ENCODE measurements at regions not wholly inside any gene's neighbourhood (a gene's known extent, or its start where the extent isn't known, plus 50 kb on each side); places are given as distances from the start of the nearest gene placed in this dataset.
"Not testable (repeated sequence)": the region's sequence is repeated elsewhere in the genome, so short reads cannot be mapped to it uniquely, and the experiment has no call there.

GRCh38 chr7:67901808-67902480 is 905.3 kb downstream of the TYW1 start:
- Mint-ChIP-seq H3K9me3 (ENCODE audit: unreplicated experiment) (peaks cover 52% of the 10 kb centered on the region), H3K36me3 (ENCODE audit: low read depth, unreplicated experiment) (peaks cover 21% of the 10 kb centered on the region), H3K27me3 (ENCODE audit: unreplicated experiment) (peaks cover 3% of the 10 kb centered on the region), H3K4me3 (ENCODE audit: unreplicated experiment) (no peak overlapping the region), H3K4me1 (ENCODE audit: unreplicated experiment) (no peaks in the 10 kb centered on the region), H3K27ac (ENCODE audit: unreplicated experiment) (no peak overlapping the region)
- no peak for TF ChIP-seq CTCF (IDR thresholded peaks at IDR 0.05; ENCODE audit: unreplicated experiment)
- DNase-seq (ENCODE audit: low spot score), result no peak

- no peak overlapping the region for H3K4me3 Mint-ChIP-seq (ENCODE audit: unreplicated experiment)
- no peaks in the 10 kb centered on the region for H3K4me1 Mint-ChIP-seq (ENCODE audit: unreplicated experiment)
- H3K27ac Mint-ChIP-seq (ENCODE audit: unreplicated experiment), result no peak overlapping the region
- DNase-seq (ENCODE audit: low spot score), result no peak
- H3K36me3 Mint-ChIP-seq (ENCODE audit: low read depth, unreplicated experiment), result peaks cover 18% of the 10 kb centered on the region
- no peaks in the 10 kb centered on the region for H3K27me3 Mint-ChIP-seq (ENCODE audit: unreplicated experiment)
- H3K9me3 Mint-ChIP-seq (ENCODE audit: unreplicated experiment), result peaks cover 47% of the 10 kb centered on the region
- TF ChIP-seq CTCF (IDR thresholded peaks at IDR 0.05; ENCODE audit: unreplicated experiment), result no peak
These were observed 911.2 kb downstream of the TYW1 start for GRCh38 chr7:67907792-67908191.

- no peak for TF ChIP-seq CTCF (IDR thresholded peaks at IDR 0.05; ENCODE audit: unreplicated experiment)
- H3K36me3 Mint-ChIP-seq (ENCODE audit: low read depth, unreplicated experiment), result peaks cover 6% of the 10 kb centered on the region
- no peak for DNase-seq (ENCODE audit: low spot score)
- no peak overlapping the region for H3K4me3 Mint-ChIP-seq (ENCODE audit: unreplicated experiment)
- H3K9me3 Mint-ChIP-seq (ENCODE audit: unreplicated experiment), result peaks cover 31% of the 10 kb centered on the region
- H3K4me1 Mint-ChIP-seq (ENCODE audit: unreplicated experiment), result no peaks in the 10 kb centered on the region
- peaks cover 1% of the 10 kb centered on the region for H3K27me3 Mint-ChIP-seq (ENCODE audit: unreplicated experiment)
- no peak overlapping the region for H3K27ac Mint-ChIP-seq (ENCODE audit: unreplicated experiment)
These were observed 915.8 kb downstream of the TYW1 start for GRCh38 chr7:67912437-67912836.

GRCh38 chr7:67913604-67914003 is 917.0 kb downstream of the TYW1 start:
- no peak for TF ChIP-seq CTCF (IDR thresholded peaks at IDR 0.05; ENCODE audit: unreplicated experiment)
- no peak overlapping the region for H3K27ac Mint-ChIP-seq (ENCODE audit: unreplicated experiment)

GRCh38 chr7:67916111-67916510 is 919.5 kb downstream of the TYW1 start:
- DNase-seq (ENCODE audit: low spot score); H3K27me3 Mint-ChIP-seq (ENCODE audit: unreplicated experiment); H3K4me1 Mint-ChIP-seq (ENCODE audit: unreplicated experiment); H3K36me3 Mint-ChIP-seq (ENCODE audit: low read depth, unreplicated experiment); H3K4me3 Mint-ChIP-seq (ENCODE audit: unreplicated experiment); H3K27ac Mint-ChIP-seq (ENCODE audit: unreplicated experiment): not testable (repeated sequence)
- H3K9me3 Mint-ChIP-seq (ENCODE audit: unreplicated experiment), result peaks cover 34% of the 10 kb centered on the region

More at GRCh38 chr7:67913604-67914003, 917.0 kb downstream of the TYW1 start:
- Mint-ChIP-seq H3K27me3 (ENCODE audit: unreplicated experiment) (peaks cover 3% of the 10 kb centered on the region), H3K9me3 (ENCODE audit: unreplicated experiment) (peaks cover 36% of the 10 kb centered on the region), H3K4me3 (ENCODE audit: unreplicated experiment) (no peak overlapping the region), H3K36me3 (ENCODE audit: low read depth, unreplicated experiment) (peaks cover 3% of the 10 kb centered on the region), H3K4me1 (ENCODE audit: unreplicated experiment) (no peaks in the 10 kb centered on the region)
- no peak for DNase-seq (ENCODE audit: low spot score)
